NCI-H524 (cell line): ENCODE measurements at regions not wholly inside any gene's neighbourhood (a gene's known extent, or its start where the extent isn't known, plus 50 kb on each side); places are given as distances from the start of the nearest gene placed in this dataset.

Experiments used
- DNase-seq, 2 experiments: peaks; one replicate each; lab custom pipeline; 2025; lab: John Stamatoyannopoulos, UW

DNA sequence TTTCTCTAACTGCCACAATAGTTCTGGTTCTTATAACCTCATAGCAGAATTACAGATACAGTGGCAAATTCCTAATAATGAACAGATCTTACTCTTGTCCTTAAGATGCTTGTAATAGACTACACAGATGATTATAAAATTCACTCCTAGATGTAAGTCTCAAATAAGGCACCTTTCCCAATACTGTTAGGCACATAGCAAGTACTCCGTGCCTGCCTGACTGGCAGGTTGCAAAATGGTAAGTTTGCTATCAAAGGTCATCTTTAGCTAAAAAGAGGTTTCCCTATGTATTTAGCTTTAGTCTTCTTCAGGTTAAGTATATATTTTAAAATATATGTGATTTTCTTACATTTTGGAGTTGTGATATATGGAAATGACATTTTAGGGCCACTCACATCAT, 50.4 kb upstream of the FHIP2A start:
- DNase-seq = no peak

DNA sequence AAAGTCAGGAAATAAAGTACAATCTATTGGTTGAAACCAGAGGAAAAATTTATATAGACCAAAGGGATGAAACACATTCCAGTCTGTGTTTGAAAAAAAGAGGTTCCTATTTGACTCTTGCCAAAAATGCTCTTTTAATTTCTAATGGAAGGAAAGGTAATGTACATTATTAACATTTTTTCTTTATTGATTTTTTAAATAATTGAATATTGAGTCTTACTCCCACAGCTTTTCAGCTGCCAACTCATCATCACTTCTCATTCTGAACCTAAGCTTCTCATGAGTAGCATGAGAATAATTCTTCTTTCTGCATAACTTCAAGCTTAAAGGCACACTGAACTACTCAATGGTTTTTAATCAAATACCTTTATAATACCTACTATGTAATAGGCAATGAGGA, 49.8 kb upstream of the FHIP2A start:
- no peak for DNase-seq
